NT2/D1 (cell line): ENCODE measurements at regions not wholly inside any gene's neighbourhood (a gene's known extent, or its start where the extent isn't known, plus 50 kb on each side); places are given as distances from the start of the nearest gene placed in this dataset.

ENCODE experiments used
- DNase-seq: peaks from one replicate; pipeline ENCODE4 v3.0.0-alpha.2; 2011; ENCODE audit warnings: low read depth, low spot score
- H3K27me3 ChIP-seq: 2 replicates; pipeline ENCODE4 v1.6.0; 2011; ENCODE audit warnings: mild to moderate bottlenecking; ENCODE audit not compliant: insufficient read length, insufficient read depth
- H3K36me3 ChIP-seq: 2 replicates; pipeline ENCODE4 v1.6.1; 2011; ENCODE audit warnings: mild to moderate bottlenecking, low read length, mixed read lengths; ENCODE audit not compliant: insufficient read depth, insufficient read length
- H3K4me1 ChIP-seq: 2 replicates; pipeline ENCODE4 v1.5.1; 2011; ENCODE audit not compliant: insufficient read depth, insufficient read length
- H3K4me3 ChIP-seq: 2 replicates; pipeline ENCODE4 v1.5.1; 2011; ENCODE audit warnings: low read depth; ENCODE audit not compliant: insufficient read length
- H3K9ac ChIP-seq: 2 replicates; pipeline ENCODE4 v1.6.0; 2011; ENCODE audit warnings: low read depth; ENCODE audit not compliant: insufficient read length
- H3K9me3 ChIP-seq: 2 replicates; pipeline ENCODE4 v1.5.1; 2011; ENCODE audit warnings: mild to moderate bottlenecking, low read length; ENCODE audit not compliant: insufficient read depth
- SUZ12 ChIP-seq: IDR thresholded peaks from 2 replicates; pipeline ENCODE4 v1.6.1; 2011; ENCODE audit not compliant: insufficient read length, insufficient read depth; ENCODE audit errors: extremely low read depth
- YY1 ChIP-seq: IDR thresholded peaks from 2 replicates; pipeline ENCODE4 v1.6.1; 2011; ENCODE audit not compliant: insufficient read length, insufficient read depth
- ZNF274 ChIP-seq: IDR thresholded peaks from 2 replicates; pipeline ENCODE4 v1.6.1; 2011; ENCODE audit warnings: mild to moderate bottlenecking, low read depth, low read length

DNA sequence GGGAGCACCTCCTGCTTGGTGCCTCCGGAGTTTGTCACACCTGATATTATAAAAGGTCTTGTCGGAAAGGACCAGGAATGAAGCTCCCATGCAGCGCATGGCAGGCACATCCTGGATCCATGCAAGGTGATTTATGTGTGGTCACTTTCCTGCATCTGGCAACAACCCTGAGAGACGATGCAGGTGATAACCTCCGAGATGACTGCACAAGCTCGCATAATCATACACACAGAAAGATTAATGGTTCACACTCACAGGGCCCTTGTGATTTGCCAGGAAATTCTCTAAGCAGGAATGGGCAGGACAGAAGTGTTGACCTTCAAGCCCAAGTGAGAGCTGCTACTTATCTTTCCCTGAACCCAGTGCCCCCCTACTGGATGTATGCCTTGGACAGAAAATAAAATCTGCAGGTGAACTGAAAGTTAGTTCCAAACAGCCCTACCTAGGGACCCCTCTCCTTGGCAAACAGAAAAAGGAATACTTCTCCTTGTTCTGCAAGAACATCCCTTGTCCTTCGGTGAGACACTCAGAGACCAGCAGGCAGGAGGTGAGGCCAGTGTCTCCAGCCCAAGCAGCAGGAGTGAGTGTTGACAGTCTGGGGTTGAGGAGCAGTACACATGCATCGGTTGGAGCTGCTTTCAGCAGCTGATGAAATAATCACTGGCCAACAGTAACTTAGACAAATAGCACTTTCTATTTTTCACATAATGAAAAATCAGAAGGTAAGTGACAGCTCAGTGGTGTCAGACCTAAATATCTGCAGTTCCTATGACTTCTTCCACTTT is 619.4 kb upstream of the B3GAT1 start:
- no peaks in the 10 kb centered on the region for H3K27me3 ChIP-seq
- no peaks in the 10 kb centered on the region for H3K36me3 ChIP-seq
- TF ChIP-seq ZNF274 (no peak), SUZ12 (no peak), YY1 (no peak)
- H3K4me1 ChIP-seq = no peaks in the 10 kb centered on the region
- no peak overlapping the region for H3K9ac ChIP-seq
- H3K4me3 ChIP-seq = no peak overlapping the region
- no peaks in the 10 kb centered on the region for H3K9me3 ChIP-seq
- no peak for DNase-seq

DNA sequence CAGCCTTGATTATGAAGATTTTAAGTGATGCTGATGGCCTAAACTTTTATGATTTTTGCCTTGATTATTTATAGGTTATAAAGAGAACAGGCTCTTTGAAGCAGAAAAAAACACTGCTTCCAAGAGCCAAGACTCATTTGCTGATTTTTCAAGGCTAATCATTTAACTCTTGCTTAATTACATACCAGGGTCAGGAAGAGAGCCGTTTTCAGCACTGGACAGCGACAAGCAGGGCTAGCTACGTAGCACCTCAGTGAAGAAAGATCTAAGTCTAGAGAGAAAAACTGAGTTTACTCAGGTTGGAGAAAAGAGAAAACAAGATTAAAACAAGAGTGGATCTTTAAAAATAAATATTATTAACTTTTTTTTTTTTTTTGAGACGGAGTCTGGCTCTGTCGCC is 615.4 kb upstream of the B3GAT1 start:
- H3K27me3 ChIP-seq = no peaks in the 10 kb centered on the region
- H3K9me3 ChIP-seq = no peaks in the 10 kb centered on the region
- H3K4me3 ChIP-seq = no peak overlapping the region
- no peak for TF ChIP-seq SUZ12
- no peak overlapping the region for H3K9ac ChIP-seq
- peak; percentile 68 for DNase-seq
- H3K36me3 ChIP-seq = no peaks in the 10 kb centered on the region
- no peaks in the 10 kb centered on the region for H3K4me1 ChIP-seq

DNA sequence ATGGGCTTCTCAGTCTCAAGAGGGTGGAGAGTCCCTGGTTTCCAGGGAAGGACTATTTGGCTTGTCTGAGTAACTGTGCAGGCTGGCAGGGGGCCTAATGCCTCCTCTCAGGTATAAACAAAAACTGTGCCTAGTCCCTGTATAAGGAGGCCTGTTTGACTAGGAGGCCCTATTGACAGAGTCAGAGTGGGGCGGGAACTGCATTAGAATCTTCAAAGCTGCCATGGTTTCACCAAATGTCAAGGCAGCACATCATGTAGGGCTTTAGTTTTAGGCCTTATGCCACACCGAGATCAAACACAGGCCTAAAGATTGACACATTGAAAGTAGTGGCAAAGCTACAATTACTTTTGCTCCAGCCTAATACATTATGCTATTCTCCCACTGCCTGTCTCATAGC is 611.5 kb upstream of the B3GAT1 start:
- H3K27me3 ChIP-seq = no peaks in the 10 kb centered on the region
- TF ChIP-seq YY1 = no peak
- H3K36me3 ChIP-seq = no peaks in the 10 kb centered on the region
- H3K9ac ChIP-seq = no peak overlapping the region
- DNase-seq = no peak
- H3K4me3 ChIP-seq = no peak overlapping the region
- no peaks in the 10 kb centered on the region for H3K4me1 ChIP-seq
- no peaks in the 10 kb centered on the region for H3K9me3 ChIP-seq

DNA sequence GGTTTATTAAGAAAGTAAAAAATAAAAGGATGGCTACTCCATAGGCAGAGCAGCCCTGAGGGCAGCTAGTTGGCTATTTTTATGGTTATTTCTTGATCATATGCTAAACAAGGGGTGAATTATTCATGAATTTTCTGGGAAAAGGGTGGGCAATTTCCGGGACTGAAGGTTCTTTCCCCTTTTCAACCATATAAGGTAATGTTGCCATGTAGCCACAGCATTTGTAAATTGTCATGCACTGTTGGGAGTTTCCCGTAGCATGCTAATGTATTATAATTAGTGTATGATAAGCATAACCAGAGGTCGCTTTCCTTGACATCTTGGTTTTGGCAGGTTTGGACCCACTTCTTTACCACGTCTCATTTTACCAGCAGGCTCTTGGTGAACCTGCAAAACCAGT is 610.4 kb upstream of the B3GAT1 start:
- TF ChIP-seq ZNF274 = no peak
- TF ChIP-seq YY1 = no peak
- no peak for TF ChIP-seq SUZ12
- Histone ChIP-seq H3K9ac (no peak overlapping the region), H3K27me3 (no peaks in the 10 kb centered on the region), H3K4me1 (no peaks in the 10 kb centered on the region), H3K9me3 (no peaks in the 10 kb centered on the region), H3K4me3 (no peak overlapping the region), H3K36me3 (no peaks in the 10 kb centered on the region)
- no peak for DNase-seq

DNA sequence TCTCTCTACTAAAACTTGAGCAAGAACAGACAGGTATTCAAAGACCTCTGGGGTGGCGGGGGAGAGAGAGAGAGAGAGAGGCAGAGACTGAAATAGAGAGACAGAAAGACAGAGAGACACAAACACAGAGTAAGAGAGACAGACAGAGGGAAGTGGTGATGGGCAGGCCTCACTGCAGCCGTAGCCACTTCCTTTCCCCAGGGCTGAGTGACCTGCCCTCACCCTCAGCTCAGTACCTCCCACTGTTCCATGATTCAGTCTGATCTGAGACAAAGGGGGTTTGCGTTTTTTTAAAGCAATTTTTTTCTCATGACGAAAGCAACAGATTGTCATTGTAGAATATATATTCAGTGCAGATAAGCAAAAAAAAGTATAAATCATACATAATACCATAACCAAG is 607.9 kb upstream of the B3GAT1 start:
- no peak overlapping the region for H3K9ac ChIP-seq
- no peaks in the 10 kb centered on the region for H3K4me1 ChIP-seq
- no peak for TF ChIP-seq ZNF274
- TF ChIP-seq YY1 = no peak
- no peak for TF ChIP-seq SUZ12
- H3K36me3 ChIP-seq = no peaks in the 10 kb centered on the region
- H3K4me3 ChIP-seq = no peak overlapping the region
- H3K9me3 ChIP-seq = no peaks in the 10 kb centered on the region
- no peak for DNase-seq
- H3K27me3 ChIP-seq = no peaks in the 10 kb centered on the region

DNA sequence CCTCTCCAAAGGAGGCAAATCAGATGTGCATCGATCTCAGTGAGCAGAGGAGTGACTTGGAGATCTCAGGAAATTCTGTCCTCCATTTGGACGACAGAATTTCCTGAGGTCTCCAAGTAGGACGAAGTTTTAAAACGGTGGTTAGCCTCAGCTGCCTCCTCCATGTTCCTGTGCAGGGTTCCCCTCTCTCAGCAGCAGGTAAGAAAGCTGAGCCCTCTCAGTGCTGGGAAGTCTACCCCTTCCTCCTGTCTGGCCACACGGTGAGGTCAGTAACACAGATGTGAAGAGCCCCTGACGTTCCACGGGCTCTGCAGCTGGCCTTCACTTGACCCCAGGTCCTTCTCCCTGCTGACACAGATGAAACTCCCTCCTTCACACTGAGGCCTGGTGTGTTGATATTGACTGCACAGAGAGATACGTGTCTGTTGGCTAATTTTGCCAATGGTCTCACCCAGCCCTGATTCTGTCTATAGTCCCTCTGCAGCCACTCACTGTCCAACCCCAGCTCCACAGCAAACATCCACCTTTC is 607.4 kb upstream of the B3GAT1 start:
- no peak for TF ChIP-seq YY1
- no peak for TF ChIP-seq SUZ12
- TF ChIP-seq ZNF274 = no peak
- Histone ChIP-seq H3K36me3 (no peaks in the 10 kb centered on the region), H3K27me3 (no peaks in the 10 kb centered on the region), H3K4me1 (no peaks in the 10 kb centered on the region), H3K9me3 (no peaks in the 10 kb centered on the region), H3K9ac (no peak overlapping the region), H3K4me3 (no peak overlapping the region)
- no peak for DNase-seq

DNA sequence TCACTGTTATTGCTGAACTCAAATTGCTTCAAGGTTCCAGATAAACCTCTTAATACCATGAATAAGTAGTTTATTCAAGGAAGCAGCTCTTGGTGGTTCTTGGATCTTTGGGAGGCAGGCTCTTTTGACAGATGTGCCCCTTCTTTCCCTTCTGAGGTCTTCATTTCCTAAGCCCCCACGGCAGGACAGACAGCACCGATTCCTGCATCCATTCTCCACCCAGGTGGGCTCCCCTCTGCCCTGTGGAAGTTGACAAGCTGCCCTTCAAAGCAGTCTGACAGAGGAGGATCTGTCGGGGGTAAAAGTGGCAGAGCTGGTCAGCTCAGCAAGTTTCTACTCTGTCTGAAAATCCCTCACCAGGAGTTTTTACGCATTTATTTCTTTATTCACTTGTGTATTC is 605.3 kb upstream of the B3GAT1 start:
- Histone ChIP-seq H3K9ac (no peak overlapping the region), H3K9me3 (no peaks in the 10 kb centered on the region), H3K4me3 (no peak overlapping the region), H3K36me3 (no peaks in the 10 kb centered on the region), H3K4me1 (no peaks in the 10 kb centered on the region), H3K27me3 (no peaks in the 10 kb centered on the region)
- DNase-seq = no peak
- TF ChIP-seq SUZ12 = no peak
- no peak for TF ChIP-seq ZNF274
- TF ChIP-seq YY1 = no peak
